Central memory CD8-positive, alpha-beta T cell (primary cell): ENCODE measurements at regions not wholly inside any gene's neighbourhood (a gene's known extent, or its start where the extent isn't known, plus 50 kb on each side); places are given as distances from the start of the nearest gene placed in this dataset.

Experiments used
- ATAC-seq: fragments of 150-1000 bp; cut with Tn5 transposase; replicated peaks from 2 replicates; pipeline ENCODE4 v1.10.0; 2022; ENCODE audit warnings: mild to moderate bottlenecking, moderate FRiP score, moderate number of reproducible peaks; ENCODE audit not compliant: poor library complexity, severe bottlenecking; ENCODE audit errors: extremely low read depth
- DNase-seq, 2 donors: peaks; one replicate each; pipeline ENCODE4 v3.0.0; 2021; ENCODE audit warnings: low spot score in 2 of 2
- H3K27ac Mint-ChIP-seq: one replicate; pipeline ENCODE4 v1.8.0; 2022; ENCODE audit warnings: low read depth, mild to moderate bottlenecking, moderate library complexity, mixed read lengths
- H3K27me3 Mint-ChIP-seq: one replicate; pipeline ENCODE4 v1.8.0; 2022; ENCODE audit warnings: mixed read lengths
- H3K36me3 Mint-ChIP-seq: one replicate; pipeline ENCODE4 v1.8.0; 2022; ENCODE audit warnings: mild to moderate bottlenecking, moderate library complexity, mixed read lengths; ENCODE audit not compliant: insufficient read depth
- H3K4me1 Mint-ChIP-seq: one replicate; pipeline ENCODE4 v1.8.0; 2022; ENCODE audit warnings: mixed read lengths
- H3K4me3 Mint-ChIP-seq: one replicate; pipeline ENCODE4 v1.8.0; 2022; ENCODE audit warnings: mild to moderate bottlenecking, moderate library complexity, mixed read lengths
- H3K9me3 Mint-ChIP-seq: one replicate; pipeline ENCODE4 v1.8.0; 2022; ENCODE audit warnings: mixed read lengths

GRCh38 chr1:200231787-200232231 is 178.0 kb downstream of the ZNF281 start:
- Mint-ChIP-seq H3K27ac (no peak overlapping the region), H3K4me3 (no peak overlapping the region), H3K4me1 (peaks cover 3% of the 10 kb centered on the region), H3K36me3 (no peaks in the 10 kb centered on the region), H3K9me3 (no peaks in the 10 kb centered on the region), H3K27me3 (peaks cover 7% of the 10 kb centered on the region)
- DNase-seq = no peak
- ATAC-seq = no peak

DNA sequence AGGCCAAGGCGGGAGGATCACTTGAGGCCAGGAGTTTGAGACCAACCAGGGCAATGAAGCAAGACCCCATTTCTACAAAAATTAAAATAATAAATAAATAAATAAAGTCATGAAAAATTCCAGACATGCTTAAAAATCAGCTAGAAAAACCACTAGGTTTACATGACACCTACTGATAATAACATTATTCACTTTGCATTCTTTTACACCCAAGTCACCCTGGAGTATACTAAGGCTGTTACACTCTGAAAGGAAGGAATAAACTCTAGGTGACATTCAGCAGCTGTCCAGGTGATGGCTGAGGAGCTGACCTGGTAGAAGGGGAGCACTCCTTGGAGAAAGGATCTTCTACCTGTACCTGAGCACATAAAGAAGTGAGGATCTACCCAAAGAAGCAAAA is 179.2 kb downstream of the ZNF281 start:
- Mint-ChIP-seq H3K4me3 (no peak overlapping the region), H3K9me3 (no peaks in the 10 kb centered on the region), H3K4me1 (peaks cover 14% of the 10 kb centered on the region), H3K36me3 (no peaks in the 10 kb centered on the region), H3K27me3 (no peaks in the 10 kb centered on the region), H3K27ac (no peak overlapping the region)
- ATAC-seq (no peak), DNase-seq (no peak)

DNA sequence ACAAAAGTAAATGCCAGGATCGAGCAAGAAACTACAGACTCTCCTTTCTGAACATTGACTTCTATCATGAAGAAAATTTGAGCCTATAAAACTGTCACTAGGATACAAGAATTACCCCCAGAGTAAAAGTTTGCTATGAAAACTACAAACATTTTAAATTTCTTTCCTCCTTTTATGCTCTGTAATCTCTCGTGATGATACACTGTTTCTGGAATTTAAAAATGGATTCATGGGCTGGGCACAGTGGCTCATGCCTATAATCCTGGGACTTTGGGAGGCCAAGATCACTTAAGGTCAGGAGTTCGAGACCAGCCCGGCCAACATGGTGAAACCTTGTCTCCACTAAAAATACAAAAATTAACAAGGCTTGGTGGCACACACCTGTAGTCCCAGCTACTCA is 181.3 kb downstream of the ZNF281 start:
- no peak overlapping the region for H3K27ac Mint-ChIP-seq
- H3K9me3 Mint-ChIP-seq = no peaks in the 10 kb centered on the region
- no peak for DNase-seq

GRCh38 chr1:200228081-200228480 is 181.8 kb downstream of the ZNF281 start:
- Mint-ChIP-seq H3K36me3 (no peaks in the 10 kb centered on the region), H3K27ac (no peak overlapping the region), H3K4me3 (no peak overlapping the region), H3K9me3 (no peaks in the 10 kb centered on the region), H3K4me1 (peaks cover 22% of the 10 kb centered on the region), H3K27me3 (no peaks in the 10 kb centered on the region)
- DNase-seq (no peak), ATAC-seq (no peak)

More for the DNA sequence above, 181.3 kb downstream of the ZNF281 start:
- Mint-ChIP-seq H3K4me1 (peaks cover 22% of the 10 kb centered on the region), H3K4me3 (no peak overlapping the region), H3K27me3 (no peaks in the 10 kb centered on the region), H3K36me3 (no peaks in the 10 kb centered on the region)
- no peak for ATAC-seq
